ENCODE measurements at regions not wholly inside any gene's neighbourhood (a gene's known extent, or its start where the extent isn't known, plus 50 kb on each side); places are given as distances from the start of the nearest gene placed in this dataset.

- Mint-ChIP-seq H3K9me3 (no peaks in the 10 kb centered on the region), H3K4me1 (no peaks in the 10 kb centered on the region), H3K4me3 (no peak overlapping the region), H3K27ac (no peak overlapping the region), H3K27me3 (ENCODE audit: low read depth) (peaks cover 35% of the 10 kb centered on the region), H3K36me3 (no peaks in the 10 kb centered on the region)
- POLR2A ChIA-PET = no interaction called here
- ATAC-seq (no peak), DNase-seq (ENCODE audit: low spot score) (no peak)
- TF ChIP-seq OVOL2 (CRISPR knock-in tag; IDR thresholded peaks at IDR 0.05; ENCODE audit: borderline replicate concordance) (no peak), FOXP1 (CRISPR knock-in tag; IDR thresholded peaks at IDR 0.05; ENCODE audit: borderline replicate concordance) (no peak), CTCF (IDR thresholded peaks at IDR 0.05) (no peak), NFE2L1 (CRISPR knock-in tag; IDR thresholded peaks at IDR 0.05) (no peak), FOXP4 (CRISPR knock-in tag; IDR thresholded peaks at IDR 0.05) (no peak), SMAD3 (CRISPR knock-in tag; IDR thresholded peaks at IDR 0.05; ENCODE audit: borderline replicate concordance) (no peak), TEAD1 (CRISPR knock-in tag; IDR thresholded peaks at IDR 0.05) (no peak), ZBTB21 (CRISPR knock-in tag; IDR thresholded peaks at IDR 0.05; ENCODE audit: borderline replicate concordance) (no peak), IRF1 (CRISPR knock-in tag; IDR thresholded peaks at IDR 0.05) (no peak), AFF4 (CRISPR knock-in tag; IDR thresholded peaks at IDR 0.05; ENCODE audit: borderline replicate concordance) (no peak), ZNF425 (CRISPR knock-in tag; conservative IDR thresholded peaks at IDR 0.05) (no peak), TEAD4 (CRISPR knock-in tag; IDR thresholded peaks at IDR 0.05) (no peak), E2F4 (CRISPR knock-in tag; IDR thresholded peaks at IDR 0.05; ENCODE audit: borderline replicate concordance, low read depth) (no peak), GTF2I (CRISPR knock-in tag; conservative IDR thresholded peaks at IDR 0.05) (no peak), ELF4 (CRISPR knock-in tag; IDR thresholded peaks at IDR 0.05; ENCODE audit: low read depth) (no peak), IRF2 (CRISPR knock-in tag; IDR thresholded peaks at IDR 0.05; ENCODE audit: borderline replicate concordance, low read depth) (no peak), MYBL2 (CRISPR knock-in tag; IDR thresholded peaks at IDR 0.05) (no peak), ATF1 (CRISPR knock-in tag; IDR thresholded peaks at IDR 0.05) (no peak), JAZF1 (CRISPR knock-in tag; IDR thresholded peaks at IDR 0.05) (no peak), ZNF416 (CRISPR knock-in tag; IDR thresholded peaks at IDR 0.05) (no peak)
- CTCF ChIA-PET = no interaction called here
Observed at GRCh38 chr1:14466006-14466405, 132.5 kb upstream of the KAZN start.
